CD14-positive monocyte (primary cell): ENCODE measurements at regions not wholly inside any gene's neighbourhood (a gene's known extent, or its start where the extent isn't known, plus 50 kb on each side); places are given as distances from the start of the nearest gene placed in this dataset.

Experiments used
- DNase-seq, 3 donors: peaks; one replicate each; pipeline ENCODE4 v3.0.0-alpha.2; 2011 to 2022
- H2AFZ ChIP-seq: 2 replicates; pipeline ENCODE4 v1.6.0; 2012; ENCODE audit warnings: mild to moderate bottlenecking, low read depth, low read length, inconsistent platforms; ENCODE audit not compliant: insufficient read depth, poor library complexity, severe bottlenecking
- H3K27ac ChIP-seq, 2 donors: 1 replicate in 1 of 2; 2 replicates in 1 of 2; pipeline ENCODE4 v1.5.1; 2012 to 2013; ENCODE audit warnings: low read length in 2 of 2, control low read depth in 1 of 2, inconsistent platforms in 1 of 2, low read depth in 1 of 2, mild to moderate bottlenecking in 1 of 2
- H3K27me3 ChIP-seq, 2 donors: one replicate each; pipeline versions ENCODE4 v1.6.0 to v1.6.1; 2011 to 2013; ENCODE audit warnings: low read length in 2 of 2; ENCODE audit not compliant: control insufficient read depth in 2 of 2, insufficient read depth in 2 of 2
- H3K36me3 ChIP-seq, 2 donors: replicated peaks in 1 of 2; 1 replicate in 1 of 2; 2 replicates in 1 of 2; pipeline versions ENCODE4 v1.5.1 to v1.6.1; 2012 to 2013; ENCODE audit warnings: low read length in 2 of 2, control low read depth in 1 of 2, inconsistent platforms in 1 of 2, mild to moderate bottlenecking in 1 of 2; ENCODE audit not compliant: insufficient read depth in 2 of 2, control insufficient read depth in 1 of 2
- H3K4me1 ChIP-seq, 2 donors: 1 replicate in 1 of 2; 2 replicates in 1 of 2; pipeline versions ENCODE4 v1.5.1 to v1.6.1; 2012 to 2013; ENCODE audit warnings: low read length in 2 of 2, control low read depth in 1 of 2, inconsistent platforms in 1 of 2, mild to moderate bottlenecking in 1 of 2, moderate library complexity in 1 of 2; ENCODE audit not compliant: insufficient read depth in 2 of 2, control insufficient read depth in 1 of 2
- H3K4me2 ChIP-seq: replicated peaks from 2 replicates; pipeline ENCODE3; 2012; ENCODE audit warnings: low read length, moderate library complexity, mild to moderate bottlenecking; ENCODE audit not compliant: poor library complexity, severe bottlenecking; ENCODE audit errors: extremely low read depth
- H3K4me3 ChIP-seq, 3 experiments: fragments of 200-600 bp in 1 of 3; sonication (generic) in 1 of 3; replicated peaks in 1 of 3; 1 replicate in 2 of 3; 2 replicates in 1 of 3; pipeline ENCODE4 v1.5.1; 2011 to 2013; ENCODE audit warnings: low read length in 3 of 3, mild to moderate bottlenecking in 3 of 3, control low read depth in 2 of 3, low read depth in 2 of 3, inconsistent platforms in 1 of 3, moderate library complexity in 1 of 3
- H3K79me2 ChIP-seq: 2 replicates; pipeline ENCODE4 v1.6.0; 2012; ENCODE audit warnings: mild to moderate bottlenecking, control low read depth, inconsistent platforms, low read length, moderate library complexity; ENCODE audit not compliant: insufficient read depth
- H3K9ac ChIP-seq: 2 replicates; pipeline ENCODE4 v1.6.0; 2017; ENCODE audit warnings: low read length, mild to moderate bottlenecking; ENCODE audit not compliant: insufficient read depth, poor library complexity, severe bottlenecking
- H3K9me3 ChIP-seq, 2 donors: replicated peaks in 1 of 2; 1 replicate in 1 of 2; 2 replicates in 1 of 2; pipeline versions ENCODE4 v1.5.1 to v1.6.1; 2012 to 2013; ENCODE audit warnings: low read length in 2 of 2, control low read depth in 1 of 2; ENCODE audit not compliant: control insufficient read depth in 1 of 2, insufficient read depth in 1 of 2
- H4K20me1 ChIP-seq: 2 replicates; pipeline ENCODE4 v1.6.0; 2012; ENCODE audit warnings: mild to moderate bottlenecking, low read length, control low read depth, moderate library complexity; ENCODE audit not compliant: insufficient read depth
- H3K27ac Mint-ChIP-seq, 7 donors: one replicate each; pipeline ENCODE4 v1.8.0; 2020; ENCODE audit warnings: mild to moderate bottlenecking in 7 of 7, mixed read lengths in 7 of 7, moderate library complexity in 6 of 7, inconsistent platforms in 2 of 7
- H3K27me3 Mint-ChIP-seq, 3 donors: one replicate each; pipeline ENCODE4 v1.8.0; 2021 to 2022; ENCODE audit warnings: low read depth in 3 of 3, mild to moderate bottlenecking in 3 of 3, mixed read lengths in 3 of 3, moderate library complexity in 3 of 3, inconsistent platforms in 1 of 3
- H3K36me3 Mint-ChIP-seq, 2 donors: one replicate each; pipeline ENCODE4 v1.8.0; 2020; ENCODE audit warnings: mixed read lengths in 2 of 2, inconsistent platforms in 1 of 2, mild to moderate bottlenecking in 1 of 2
- H3K4me1 Mint-ChIP-seq: one replicate; pipeline ENCODE4 v1.8.0; 2020; ENCODE audit warnings: mild to moderate bottlenecking, mixed read lengths
- H3K4me3 Mint-ChIP-seq, 2 donors: one replicate each; pipeline ENCODE4 v1.8.0; 2020; ENCODE audit warnings: mild to moderate bottlenecking in 2 of 2, mixed read lengths in 2 of 2, moderate library complexity in 1 of 2
- H3K9me3 Mint-ChIP-seq, 7 donors: one replicate each; pipeline ENCODE4 v1.8.0; 2020 to 2022; ENCODE audit warnings: mixed read lengths in 7 of 7, mild to moderate bottlenecking in 6 of 7, moderate library complexity in 6 of 7, inconsistent platforms in 2 of 7
- WGBS: methylation state at CpG from one replicate; pipeline ENCODE4 v1.1.5; 2013; ENCODE audit warnings: missing lambda C conversion rate; ENCODE audit not compliant: insufficient coverage; 5-methylcytosine and 5-hydroxymethylcytosine counted together
- intact Hi-C, 2 donors: fragments of 100-400 bp; cut with micrococcal nuclease; formaldehyde crosslinking; loops; one replicate each; pipeline versions ENCODE4 v1.15.0 to v1.15.1; 2023
- TF ChIP-seq, protein P1 (sequence below): fragments of 200-600 bp; IDR thresholded peaks from one replicate; pipeline ENCODE4 v1.8.0; 2022; ENCODE audit warnings: antibody characterized with exemption, mild to moderate bottlenecking

DNA sequence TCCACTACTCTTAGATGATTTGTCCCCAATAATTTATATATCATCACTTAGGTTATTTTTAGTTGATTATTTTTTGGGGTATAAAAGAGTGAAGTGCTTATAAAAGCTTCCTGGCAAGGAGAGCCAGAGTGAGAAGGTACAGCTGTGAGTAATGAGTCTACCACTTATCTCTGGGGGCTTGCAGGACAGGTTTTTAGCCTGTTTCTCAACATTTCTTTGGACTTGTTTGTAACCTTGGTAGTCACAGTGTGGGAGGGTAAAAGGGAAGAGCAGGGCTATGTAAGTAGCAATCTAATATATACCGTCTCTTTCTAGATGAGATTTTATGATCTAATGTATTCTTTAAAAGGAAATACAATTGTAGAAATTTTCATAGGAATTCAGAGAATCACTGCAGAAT, 321.3 kb upstream of the GOLIM4 start:
- intact Hi-C loops, result no loop called here
- Histone ChIP-seq H3K27me3 (no peaks in the 10 kb centered on the region), H3K9ac (no peak overlapping the region), H3K79me2 (no peaks in the 10 kb centered on the region), H3K36me3 (no peaks in the 10 kb centered on the region), H3K27ac (no peak overlapping the region), H3K4me1 (no peaks in the 10 kb centered on the region), H3K9me3 (no peaks in the 10 kb centered on the region), H2AFZ (no peak overlapping the region), H3K4me2 (no peak overlapping the region), H4K20me1 (no peaks in the 10 kb centered on the region), H3K4me3 (no peak overlapping the region)
- H3K9me3 Mint-ChIP-seq, result peaks cover 0 to 5% (median 0%) of the 10 kb centered on the region in 7 donors
- no peaks in the 10 kb centered on the region for H3K36me3 Mint-ChIP-seq
- H3K27ac Mint-ChIP-seq, result no peak overlapping the region
- TF ChIP-seq, protein P1, sequence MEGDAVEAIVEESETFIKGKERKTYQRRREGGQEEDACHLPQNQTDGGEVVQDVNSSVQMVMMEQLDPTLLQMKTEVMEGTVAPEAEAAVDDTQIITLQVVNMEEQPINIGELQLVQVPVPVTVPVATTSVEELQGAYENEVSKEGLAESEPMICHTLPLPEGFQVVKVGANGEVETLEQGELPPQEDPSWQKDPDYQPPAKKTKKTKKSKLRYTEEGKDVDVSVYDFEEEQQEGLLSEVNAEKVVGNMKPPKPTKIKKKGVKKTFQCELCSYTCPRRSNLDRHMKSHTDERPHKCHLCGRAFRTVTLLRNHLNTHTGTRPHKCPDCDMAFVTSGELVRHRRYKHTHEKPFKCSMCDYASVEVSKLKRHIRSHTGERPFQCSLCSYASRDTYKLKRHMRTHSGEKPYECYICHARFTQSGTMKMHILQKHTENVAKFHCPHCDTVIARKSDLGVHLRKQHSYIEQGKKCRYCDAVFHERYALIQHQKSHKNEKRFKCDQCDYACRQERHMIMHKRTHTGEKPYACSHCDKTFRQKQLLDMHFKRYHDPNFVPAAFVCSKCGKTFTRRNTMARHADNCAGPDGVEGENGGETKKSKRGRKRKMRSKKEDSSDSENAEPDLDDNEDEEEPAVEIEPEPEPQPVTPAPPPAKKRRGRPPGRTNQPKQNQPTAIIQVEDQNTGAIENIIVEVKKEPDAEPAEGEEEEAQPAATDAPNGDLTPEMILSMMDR, result no peak
- no CpG with 5 or more reads among the region's 1 CpG for WGBS
- no peaks in the 10 kb centered on the region for H3K4me1 Mint-ChIP-seq
- no peak for DNase-seq
- peaks cover 0 to 2% (median 0%) of the 10 kb centered on the region in 3 donors for H3K27me3 Mint-ChIP-seq
- H3K4me3 Mint-ChIP-seq, result no peak overlapping the region

DNA sequence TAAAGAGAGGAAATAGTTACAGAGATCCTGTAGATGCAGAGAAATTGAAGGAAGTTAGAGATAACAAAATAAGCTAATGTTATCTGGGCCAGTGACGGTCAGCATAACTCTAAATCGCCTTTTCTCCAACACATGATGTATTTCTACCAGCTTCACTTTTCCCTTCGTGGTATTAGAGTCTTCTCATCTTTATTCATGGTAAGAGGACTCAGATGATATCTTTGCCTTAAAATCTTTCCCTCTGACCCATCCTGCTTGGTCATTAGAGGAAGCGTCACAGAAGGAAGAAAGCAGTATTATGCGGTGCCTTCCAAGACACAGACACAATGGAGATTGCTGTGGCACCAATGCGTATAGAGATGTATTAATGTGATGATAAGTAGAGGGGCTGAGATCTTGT, 320.7 kb upstream of the GOLIM4 start:
- no peak overlapping the region for H3K9ac ChIP-seq
- no CpG with 5 or more reads among the region's 6 CpGs for WGBS
- H2AFZ ChIP-seq, result no peak overlapping the region
- H3K36me3 ChIP-seq, result no peaks in the 10 kb centered on the region
- no peak overlapping the region for H3K4me3 Mint-ChIP-seq
- no peaks in the 10 kb centered on the region for H3K9me3 ChIP-seq
- H3K27ac ChIP-seq, result no peak overlapping the region
- TF ChIP-seq, protein P1, result no peak
- no peak overlapping the region for H3K4me2 ChIP-seq
- H4K20me1 ChIP-seq, result no peaks in the 10 kb centered on the region
- H3K27me3 Mint-ChIP-seq, result peaks cover 0 to 2% (median 0%) of the 10 kb centered on the region in 3 donors
- no peaks in the 10 kb centered on the region for H3K4me1 Mint-ChIP-seq
- no peaks in the 10 kb centered on the region for H3K79me2 ChIP-seq
- no peak for DNase-seq
- intact Hi-C loops, result no loop called here
- H3K27ac Mint-ChIP-seq, result no peak overlapping the region
- no peaks in the 10 kb centered on the region for H3K4me1 ChIP-seq
- H3K4me3 ChIP-seq, result no peak overlapping the region
- H3K36me3 Mint-ChIP-seq, result no peaks in the 10 kb centered on the region
- H3K27me3 ChIP-seq, result no peaks in the 10 kb centered on the region
- H3K9me3 Mint-ChIP-seq, result peaks cover 0 to 5% (median 0%) of the 10 kb centered on the region in 7 donors
